ENCODE measurements at regions not wholly inside any gene's neighbourhood (a gene's known extent, or its start where the extent isn't known, plus 50 kb on each side); places are given as distances from the start of the nearest gene placed in this dataset.

- TF ChIP-seq RFX5 (IDR thresholded peaks at IDR 0.05; ENCODE audit: low read length) = no peak
- TF ChIP-seq USF1 (IDR thresholded peaks at IDR 0.05; ENCODE audit: borderline replicate concordance, low read depth) = no peak
- 0 out of 2 replicates have a peak, but pooled peaks have one; percentile 15 for TF ChIP-seq MEF2A (IDR thresholded peaks at IDR 0.05; ENCODE audit: borderline replicate concordance, low read depth)
- no peak for TF ChIP-seq MAX (IDR thresholded peaks at IDR 0.05; ENCODE audit: low read depth)
- no peak for TF ChIP-seq MXI1 (IDR thresholded peaks at IDR 0.05; ENCODE audit: low read depth, low read length)
- no peak for TF ChIP-seq RAD21 (IDR thresholded peaks at IDR 0.05; ENCODE audit: low read length)
- no peak for TF ChIP-seq FOXJ3 (CRISPR knock-in tag; IDR thresholded peaks at IDR 0.05)
- peak; percentile 78 for TF ChIP-seq FOSL2 (IDR thresholded peaks at IDR 0.05; ENCODE audit: borderline replicate concordance, low read depth)
- TF ChIP-seq CHD2 (IDR thresholded peaks at IDR 0.05; ENCODE audit: low read length, partially characterized antibody) = no peak
- peak; percentile 44; the same call in 1 of the 2 replicates for TF ChIP-seq POLR2AphosphoS5 (IDR thresholded peaks at IDR 0.05; ENCODE audit: low read depth, low read length)
- TF ChIP-seq FOXM1 (IDR thresholded peaks at IDR 0.05; ENCODE audit: low read depth) = no peak
- TF ChIP-seq RCOR1 (IDR thresholded peaks at IDR 0.05; ENCODE audit: low read length) = no peak
- TF ChIP-seq EZH2phosphoT487 (IDR thresholded peaks at IDR 0.05; ENCODE audit: borderline replicate concordance, low read depth) = no peak
- TF ChIP-seq RXRA (IDR thresholded peaks at IDR 0.05; ENCODE audit: borderline replicate concordance, low read depth) = peak; percentile 91
- no peak for TF ChIP-seq GABPA (IDR thresholded peaks at IDR 0.05; ENCODE audit: low read depth)
These were observed 230.2 kb upstream of the TBX3 start (continued) for GRCh38 chr12:114913871-114914801.

- Histone ChIP-seq H3K4me1 (ENCODE audit: control insufficient read depth in 1 of 2, insufficient read depth in 2 of 2, low read depth in 1 of 2, low read length in 1 of 2) (peaks cover 0 to 4% of the 10 kb centered on the region in 2 experiments; a peak in 1 of 4 replicates), H3F3A (replicated peaks; ENCODE audit: insufficient read depth) (no peaks in the 10 kb centered on the region), H3K79me2 (ENCODE audit: insufficient read depth) (no peaks in the 10 kb centered on the region), H3K9me3 (no peaks in the 10 kb centered on the region), H3K27ac (ENCODE audit: low read depth in 2 of 2, low read length in 1 of 2) (no peak overlapping the region), H2AFZ (ENCODE audit: low read depth) (no peak overlapping the region), H3K9ac (no peak overlapping the region), H3K27me3 (ENCODE audit: insufficient read depth) (no peaks in the 10 kb centered on the region), H3K9me2 (no peaks in the 10 kb centered on the region), H3K36me3 (replicated peaks in 1 of 2; ENCODE audit: control insufficient read depth in 1 of 2, insufficient read depth in 2 of 2, low read length in 1 of 2) (no peaks in the 10 kb centered on the region), H4K20me1 (ENCODE audit: insufficient read depth) (no peaks in the 10 kb centered on the region), H3K4me3 (ENCODE audit: low read depth in 2 of 2, low read length in 1 of 2) (no peak overlapping the region), H3K4me2 (no peak overlapping the region)
- no peak for DNase-seq
- WGBS (ENCODE audit: low lambda C conversion rate) = 89% methylated on average over 1 of the region's 1 CpG
- ChIA-PET POLR2A (no interaction called here), CTCF (no interaction called here)
- TF ChIP-seq RXRA (IDR thresholded peaks at IDR 0.05; ENCODE audit: borderline replicate concordance, low read depth) (no peak), FOXJ3 (CRISPR knock-in tag; IDR thresholded peaks at IDR 0.05) (no peak), EP300 (IDR thresholded peaks at IDR 0.05; ENCODE audit: borderline replicate concordance in 1 of 2, low read depth in 1 of 2, low read length in 1 of 2) (no peak), RCOR1 (IDR thresholded peaks at IDR 0.05; ENCODE audit: low read length) (no peak), TAF1 (IDR thresholded peaks at IDR 0.05; ENCODE audit: borderline replicate concordance, low read depth, low read length) (no peak), USF1 (IDR thresholded peaks at IDR 0.05; ENCODE audit: borderline replicate concordance, low read depth) (no peak), EZH2phosphoT487 (IDR thresholded peaks at IDR 0.05; ENCODE audit: borderline replicate concordance, low read depth) (no peak), SIN3A (IDR thresholded peaks at IDR 0.05; ENCODE audit: borderline replicate concordance, low read depth, low read length) (no peak), TEAD4 (IDR thresholded peaks at IDR 0.05; ENCODE audit: borderline replicate concordance, insufficient read depth) (no peak), IRF3 (IDR thresholded peaks at IDR 0.05; ENCODE audit: low read depth, low read length) (no peak), ZBTB33 (IDR thresholded peaks at IDR 0.05; ENCODE audit: borderline replicate concordance, low read depth) (no peak), TCF12 (IDR thresholded peaks at IDR 0.05) (no peak), POLR2AphosphoS5 (IDR thresholded peaks at IDR 0.05; ENCODE audit: low read depth, low read length) (no peak)
- TF ChIP-seq, protein P1, sequence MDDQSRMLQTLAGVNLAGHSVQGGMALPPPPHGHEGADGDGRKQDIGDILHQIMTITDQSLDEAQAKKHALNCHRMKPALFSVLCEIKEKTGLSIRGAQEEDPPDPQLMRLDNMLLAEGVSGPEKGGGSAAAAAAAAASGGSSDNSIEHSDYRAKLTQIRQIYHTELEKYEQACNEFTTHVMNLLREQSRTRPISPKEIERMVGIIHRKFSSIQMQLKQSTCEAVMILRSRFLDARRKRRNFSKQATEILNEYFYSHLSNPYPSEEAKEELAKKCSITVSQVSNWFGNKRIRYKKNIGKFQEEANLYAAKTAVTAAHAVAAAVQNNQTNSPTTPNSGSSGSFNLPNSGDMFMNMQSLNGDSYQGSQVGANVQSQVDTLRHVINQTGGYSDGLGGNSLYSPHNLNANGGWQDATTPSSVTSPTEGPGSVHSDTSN (IDR thresholded peaks at IDR 0.05) = no peak
These were observed 228.8 kb upstream of the TBX3 start for GRCh38 chr12:114912811-114913210.

All from SK-N-SH (cell line).